DOHH2 (cell line): ENCODE measurements at regions not wholly inside any gene's neighbourhood (a gene's known extent, or its start where the extent isn't known, plus 50 kb on each side); places are given as distances from the start of the nearest gene placed in this dataset.

Experiments used
- EZH2phosphoT487 ChIP-seq: fragments of 200-600 bp; sonication (generic); IDR thresholded peaks from 2 replicates; pipeline ENCODE4 v1.6.1; 2017; ENCODE audit warnings: borderline replicate concordance, mild to moderate bottlenecking, antibody characterized with exemption, low read length, moderate library complexity, mixed read lengths
- TF ChIP-seq, protein P1 (sequence below): fragments of 200-600 bp; sonication (generic); IDR thresholded peaks from one replicate; pipeline ENCODE4 v1.5.1; 2014; ENCODE audit warnings: antibody characterized with exemption, mild to moderate bottlenecking, low read depth, low read length; ENCODE audit not compliant: poor library complexity, severe bottlenecking

DNA sequence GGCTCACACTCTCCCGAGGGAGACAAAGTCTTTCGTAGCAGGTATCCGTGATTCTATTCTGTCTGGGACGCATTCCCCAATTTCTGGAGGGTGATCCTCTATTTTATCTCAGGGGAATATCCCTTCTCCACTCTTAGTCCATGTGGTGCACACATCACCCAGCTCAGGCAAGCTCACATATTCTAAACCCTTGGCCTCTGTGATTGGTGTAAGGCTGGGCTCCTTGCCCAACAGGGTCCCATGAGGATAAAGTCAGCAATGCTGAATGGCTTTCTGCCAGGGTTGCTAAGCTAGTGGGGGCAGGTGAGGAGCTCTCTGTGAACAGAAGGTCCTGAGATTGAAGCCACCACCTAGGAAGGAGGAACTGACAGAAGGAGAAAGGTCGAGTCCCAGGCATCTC lies 137.2 kb downstream of the CDH26 start:
- TF ChIP-seq, protein P1, sequence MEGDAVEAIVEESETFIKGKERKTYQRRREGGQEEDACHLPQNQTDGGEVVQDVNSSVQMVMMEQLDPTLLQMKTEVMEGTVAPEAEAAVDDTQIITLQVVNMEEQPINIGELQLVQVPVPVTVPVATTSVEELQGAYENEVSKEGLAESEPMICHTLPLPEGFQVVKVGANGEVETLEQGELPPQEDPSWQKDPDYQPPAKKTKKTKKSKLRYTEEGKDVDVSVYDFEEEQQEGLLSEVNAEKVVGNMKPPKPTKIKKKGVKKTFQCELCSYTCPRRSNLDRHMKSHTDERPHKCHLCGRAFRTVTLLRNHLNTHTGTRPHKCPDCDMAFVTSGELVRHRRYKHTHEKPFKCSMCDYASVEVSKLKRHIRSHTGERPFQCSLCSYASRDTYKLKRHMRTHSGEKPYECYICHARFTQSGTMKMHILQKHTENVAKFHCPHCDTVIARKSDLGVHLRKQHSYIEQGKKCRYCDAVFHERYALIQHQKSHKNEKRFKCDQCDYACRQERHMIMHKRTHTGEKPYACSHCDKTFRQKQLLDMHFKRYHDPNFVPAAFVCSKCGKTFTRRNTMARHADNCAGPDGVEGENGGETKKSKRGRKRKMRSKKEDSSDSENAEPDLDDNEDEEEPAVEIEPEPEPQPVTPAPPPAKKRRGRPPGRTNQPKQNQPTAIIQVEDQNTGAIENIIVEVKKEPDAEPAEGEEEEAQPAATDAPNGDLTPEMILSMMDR, result no peak
- no peak for TF ChIP-seq EZH2phosphoT487
